ENCODE measurements at regions not wholly inside any gene's neighbourhood (a gene's known extent, or its start where the extent isn't known, plus 50 kb on each side); places are given as distances from the start of the nearest gene placed in this dataset.

DNA sequence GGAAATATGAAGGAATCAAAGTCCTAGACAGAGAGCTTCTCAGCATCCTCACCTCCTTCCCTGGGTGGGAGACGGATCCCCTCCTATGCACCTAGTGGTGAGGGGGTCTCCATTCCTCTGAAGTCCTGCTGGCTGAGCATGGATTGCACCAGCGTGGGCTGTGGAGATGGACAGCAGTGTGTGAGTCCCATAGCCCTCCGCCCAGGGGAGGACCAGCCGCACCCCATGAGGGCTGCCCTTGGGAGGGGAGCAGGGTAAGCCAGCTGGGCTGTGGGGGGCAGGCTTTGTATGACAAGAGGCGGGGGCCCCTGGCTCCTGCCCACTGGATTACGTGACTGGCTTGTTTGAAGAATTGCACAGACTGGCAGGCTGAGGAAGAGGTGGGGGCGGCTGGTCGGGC is 768.2 kb downstream of the GALR1 start:
- Histone ChIP-seq H3K4me1 (ENCODE audit: control insufficient read depth in 2 of 2, insufficient read depth in 2 of 2, low read length in 1 of 2) (no peaks in the 10 kb centered on the region), H3K27me3 (ENCODE audit: control insufficient read depth in 1 of 2, insufficient read depth in 2 of 2, low read length in 2 of 2) (no peaks in the 10 kb centered on the region), H3K27ac (ENCODE audit: low read depth in 2 of 2, low read length in 1 of 2) (no peak overlapping the region), H3K4me3 (ENCODE audit: low read depth in 1 of 2, low read length in 2 of 2) (no peak overlapping the region), H3K9me3 (ENCODE audit: control insufficient read depth in 2 of 2, insufficient read depth in 1 of 2, low read depth in 1 of 2, low read length in 1 of 2) (no peaks in the 10 kb centered on the region), H3K36me3 (ENCODE audit: control insufficient read depth in 2 of 2, insufficient read depth in 2 of 2, low read length in 1 of 2) (no peaks in the 10 kb centered on the region)
- WGBS, 2 donors = 81 to 83% methylated on average over 8 of the region's 8 CpGs

DNA sequence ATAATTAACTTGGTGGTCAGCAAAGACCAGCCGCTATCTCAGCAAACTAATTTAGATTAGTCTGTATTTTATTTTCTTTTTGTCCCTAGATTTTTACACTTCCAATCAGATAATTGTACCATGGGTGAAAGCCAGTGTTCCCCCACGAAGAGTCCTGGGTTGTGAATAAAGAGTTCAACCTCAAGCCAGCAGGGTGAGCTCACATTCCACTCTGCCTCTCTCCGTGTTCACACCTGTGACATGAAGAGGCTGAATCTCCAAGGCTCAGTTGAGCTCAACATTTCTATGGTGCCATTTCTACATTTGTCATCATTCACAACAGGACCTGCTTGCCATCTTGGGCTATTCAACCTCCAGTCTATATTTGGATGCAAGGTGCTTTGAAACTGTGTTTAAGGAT is 771.5 kb downstream of the GALR1 start:
- Histone ChIP-seq H3K4me1 (ENCODE audit: control insufficient read depth in 2 of 2, insufficient read depth in 2 of 2, low read length in 1 of 2) (no peaks in the 10 kb centered on the region), H3K27me3 (ENCODE audit: control insufficient read depth in 1 of 2, insufficient read depth in 2 of 2, low read length in 2 of 2) (no peaks in the 10 kb centered on the region), H3K36me3 (ENCODE audit: control insufficient read depth in 2 of 2, insufficient read depth in 2 of 2, low read length in 1 of 2) (no peaks in the 10 kb centered on the region), H3K27ac (ENCODE audit: low read depth in 2 of 2, low read length in 1 of 2) (no peak overlapping the region), H3K4me3 (ENCODE audit: low read depth in 1 of 2, low read length in 2 of 2) (no peak overlapping the region), H3K9me3 (ENCODE audit: control insufficient read depth in 2 of 2, insufficient read depth in 1 of 2, low read depth in 1 of 2, low read length in 1 of 2) (no peaks in the 10 kb centered on the region)
- WGBS, 2 donors = 49% methylated on average over 3 of the region's 3 CpGs

DNA sequence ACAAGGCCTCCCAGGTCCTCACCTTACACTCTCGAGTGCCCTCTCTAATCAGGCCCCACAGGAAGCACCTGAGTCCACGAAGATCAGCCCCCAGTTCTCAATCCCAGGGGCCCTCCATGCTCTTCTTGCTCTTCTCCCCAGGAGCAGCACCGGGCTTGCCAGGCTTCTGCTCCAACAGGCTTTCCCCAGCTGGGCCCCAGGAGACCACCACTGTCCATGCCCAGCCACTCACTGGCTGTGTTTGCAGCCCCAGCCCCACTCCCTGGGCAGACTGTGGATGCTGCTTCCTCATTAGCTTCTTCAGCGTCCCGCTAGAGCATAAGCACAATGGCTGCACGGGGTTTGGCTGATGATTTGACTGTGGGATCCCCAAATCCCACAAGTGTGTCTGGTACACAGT is 781.9 kb downstream of the GALR1 start:
- Histone ChIP-seq H3K36me3 (ENCODE audit: control insufficient read depth in 2 of 2, insufficient read depth in 2 of 2, low read length in 1 of 2) (no peaks in the 10 kb centered on the region), H3K4me1 (ENCODE audit: control insufficient read depth in 2 of 2, insufficient read depth in 2 of 2, low read length in 1 of 2) (no peaks in the 10 kb centered on the region), H3K27me3 (ENCODE audit: control insufficient read depth in 1 of 2, insufficient read depth in 2 of 2, low read length in 2 of 2) (no peaks in the 10 kb centered on the region), H3K9me3 (ENCODE audit: control insufficient read depth in 2 of 2, insufficient read depth in 1 of 2, low read depth in 1 of 2, low read length in 1 of 2) (no peaks in the 10 kb centered on the region), H3K4me3 (ENCODE audit: low read depth in 1 of 2, low read length in 2 of 2) (no peak overlapping the region), H3K27ac (ENCODE audit: low read depth in 2 of 2, low read length in 1 of 2) (no peak overlapping the region)
- 66 to 72% methylated on average over 6 of the region's 6 CpGs for WGBS, 2 donors

DNA sequence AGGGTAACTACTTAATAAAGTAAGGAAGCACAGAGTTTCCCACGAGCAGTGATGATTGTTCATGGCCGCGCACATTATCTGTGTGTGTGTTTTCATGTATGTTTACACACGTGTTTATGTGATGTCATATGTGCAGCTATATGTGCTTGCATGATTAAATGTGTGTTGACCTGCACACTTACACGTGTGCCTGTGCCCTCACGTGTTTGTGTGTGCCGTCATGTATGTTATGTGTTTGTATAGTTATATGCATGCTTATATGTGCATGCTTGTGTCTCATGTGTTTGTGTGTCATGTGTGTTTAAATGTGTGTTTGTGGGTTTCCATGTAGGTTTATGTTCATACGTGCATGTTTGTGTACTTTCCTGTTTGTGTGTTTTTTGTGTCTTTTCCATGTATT is 782.3 kb downstream of the GALR1 start:
- Histone ChIP-seq H3K27me3 (ENCODE audit: control insufficient read depth in 1 of 2, insufficient read depth in 2 of 2, low read length in 2 of 2) (no peaks in the 10 kb centered on the region), H3K4me1 (ENCODE audit: control insufficient read depth in 2 of 2, insufficient read depth in 2 of 2, low read length in 1 of 2) (no peaks in the 10 kb centered on the region), H3K9me3 (ENCODE audit: control insufficient read depth in 2 of 2, insufficient read depth in 1 of 2, low read depth in 1 of 2, low read length in 1 of 2) (no peaks in the 10 kb centered on the region), H3K36me3 (ENCODE audit: control insufficient read depth in 2 of 2, insufficient read depth in 2 of 2, low read length in 1 of 2) (no peaks in the 10 kb centered on the region), H3K4me3 (ENCODE audit: low read depth in 1 of 2, low read length in 2 of 2) (no peak overlapping the region), H3K27ac (ENCODE audit: low read depth in 2 of 2, low read length in 1 of 2) (no peak overlapping the region)
- 86 to 87% methylated on average over 8 of the region's 8 CpGs for WGBS, 2 donors

DNA sequence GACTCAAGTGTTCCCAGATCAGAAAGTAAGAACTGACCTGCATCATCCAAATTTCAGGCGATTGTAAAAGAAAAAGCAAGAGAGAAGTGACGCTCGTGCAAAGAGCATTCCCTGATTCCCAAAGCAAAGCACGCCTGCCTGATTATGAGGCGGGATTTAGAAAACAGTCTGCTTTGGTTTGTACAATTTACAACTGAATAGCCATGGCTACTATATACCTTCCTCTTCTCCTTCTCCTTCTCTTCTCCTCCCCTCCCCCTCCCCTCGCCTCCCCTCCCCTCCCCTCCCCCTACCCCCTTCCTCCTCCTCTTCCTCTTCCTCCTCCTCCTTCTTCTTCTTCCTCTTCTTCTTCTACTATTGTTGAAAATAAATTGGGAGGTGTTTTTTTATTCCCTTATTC is 782.9 kb downstream of the GALR1 start:
- H3K4me3 ChIP-seq (ENCODE audit: low read depth in 1 of 2, low read length in 2 of 2) = no peak overlapping the region
- H3K9me3 ChIP-seq (ENCODE audit: control insufficient read depth in 2 of 2, insufficient read depth in 1 of 2, low read depth in 1 of 2, low read length in 1 of 2) = no peaks in the 10 kb centered on the region
- no peaks in the 10 kb centered on the region for H3K4me1 ChIP-seq (ENCODE audit: control insufficient read depth in 2 of 2, insufficient read depth in 2 of 2, low read length in 1 of 2)
- H3K27ac ChIP-seq (ENCODE audit: low read depth in 2 of 2, low read length in 1 of 2) = no peak overlapping the region
- no peaks in the 10 kb centered on the region for H3K27me3 ChIP-seq (ENCODE audit: control insufficient read depth in 1 of 2, insufficient read depth in 2 of 2, low read length in 2 of 2)
- H3K36me3 ChIP-seq (ENCODE audit: control insufficient read depth in 2 of 2, insufficient read depth in 2 of 2, low read length in 1 of 2) = no peaks in the 10 kb centered on the region
- 82 to 85% methylated on average over 6 of the region's 6 CpGs for WGBS, 2 donors

DNA sequence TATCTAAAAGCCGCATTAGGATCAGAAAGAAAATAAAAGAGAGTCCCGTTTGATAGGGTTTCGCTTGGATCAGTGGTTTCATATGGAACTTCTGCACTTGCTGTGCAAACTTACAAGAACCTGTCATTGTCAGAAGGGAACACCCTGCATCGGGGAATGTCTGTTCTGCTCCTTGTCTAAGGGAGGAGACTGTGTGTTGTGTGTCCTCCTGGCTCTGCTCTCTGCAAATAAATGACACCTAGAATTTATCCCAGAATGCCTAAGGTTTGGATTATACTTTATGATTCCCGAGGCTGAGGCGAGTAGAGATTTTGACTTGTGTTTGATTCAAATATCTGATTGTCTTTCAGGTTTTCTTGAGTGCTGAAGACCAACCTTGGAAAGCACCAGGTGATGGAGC is 785.1 kb downstream of the GALR1 start:
- no peaks in the 10 kb centered on the region for H3K9me3 ChIP-seq (ENCODE audit: control insufficient read depth in 2 of 2, insufficient read depth in 1 of 2, low read depth in 1 of 2, low read length in 1 of 2)
- H3K27me3 ChIP-seq (ENCODE audit: control insufficient read depth in 1 of 2, insufficient read depth in 2 of 2, low read length in 2 of 2) = no peaks in the 10 kb centered on the region
- H3K4me1 ChIP-seq (ENCODE audit: control insufficient read depth in 2 of 2, insufficient read depth in 2 of 2, low read length in 1 of 2) = no peaks in the 10 kb centered on the region
- H3K27ac ChIP-seq (ENCODE audit: low read depth in 2 of 2, low read length in 1 of 2) = no peak overlapping the region
- H3K4me3 ChIP-seq (ENCODE audit: low read depth in 1 of 2, low read length in 2 of 2) = no peak overlapping the region
- H3K36me3 ChIP-seq (ENCODE audit: control insufficient read depth in 2 of 2, insufficient read depth in 2 of 2, low read length in 1 of 2) = no peaks in the 10 kb centered on the region
- 85 to 86% methylated on average over 6 of the region's 6 CpGs for WGBS, 2 donors

DNA sequence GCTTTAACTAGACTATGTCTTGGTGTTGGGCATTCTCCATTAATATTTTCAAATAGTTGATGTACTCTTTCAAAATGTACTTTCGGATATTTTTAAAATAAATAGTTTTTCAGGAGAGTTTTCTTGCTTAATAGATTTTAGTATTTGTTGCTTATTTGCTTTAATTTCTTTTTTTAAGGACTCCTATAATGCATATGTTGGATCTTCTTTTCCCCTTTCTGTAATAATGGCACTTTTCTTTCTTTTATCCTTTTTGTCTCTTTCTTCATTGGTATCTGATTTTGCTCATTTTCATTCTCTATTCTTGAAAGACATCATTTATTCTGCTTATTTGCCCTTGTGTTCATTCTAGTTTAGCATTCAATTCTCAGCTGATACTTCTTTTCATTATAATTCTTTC is 791.6 kb downstream of the GALR1 start:
- H3K27ac ChIP-seq (ENCODE audit: low read depth in 2 of 2, low read length in 1 of 2) = no peak overlapping the region
- H3K4me3 ChIP-seq (ENCODE audit: low read depth in 1 of 2, low read length in 2 of 2) = no peak overlapping the region
- H3K9me3 ChIP-seq (ENCODE audit: control insufficient read depth in 2 of 2, insufficient read depth in 1 of 2, low read depth in 1 of 2, low read length in 1 of 2) = no peaks in the 10 kb centered on the region
- H3K27me3 ChIP-seq (ENCODE audit: control insufficient read depth in 1 of 2, insufficient read depth in 2 of 2, low read length in 2 of 2) = no peaks in the 10 kb centered on the region
- H3K4me1 ChIP-seq (ENCODE audit: control insufficient read depth in 2 of 2, insufficient read depth in 2 of 2, low read length in 1 of 2) = no peaks in the 10 kb centered on the region
- WGBS, 2 donors = 84% methylated on average over 1 of the region's 1 CpG
- H3K36me3 ChIP-seq (ENCODE audit: control insufficient read depth in 2 of 2, insufficient read depth in 2 of 2, low read length in 1 of 2) = no peaks in the 10 kb centered on the region

DNA sequence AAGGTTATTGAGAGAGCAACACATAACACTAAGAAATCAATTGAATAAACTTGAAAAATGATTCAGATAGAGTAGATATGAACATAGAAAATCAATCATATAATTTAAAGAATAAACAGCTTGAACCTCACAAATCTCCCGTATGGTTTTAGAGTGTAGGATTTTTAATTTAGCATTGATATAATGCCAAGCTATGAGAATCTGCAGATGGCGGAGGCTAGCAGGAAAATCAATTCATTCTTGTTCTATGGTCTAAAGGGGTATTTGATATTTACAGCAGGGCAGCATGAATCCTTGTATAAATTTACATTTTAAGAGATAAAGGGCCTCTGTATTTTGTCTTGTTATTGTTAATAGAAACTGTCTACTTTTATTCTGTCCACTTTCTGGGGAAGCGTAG is 797.0 kb downstream of the GALR1 start:
- WGBS, 2 donors = 74 to 83% methylated on average over 3 of the region's 3 CpGs
- H3K36me3 ChIP-seq (ENCODE audit: control insufficient read depth in 2 of 2, insufficient read depth in 2 of 2, low read length in 1 of 2) = no peaks in the 10 kb centered on the region

DNA sequence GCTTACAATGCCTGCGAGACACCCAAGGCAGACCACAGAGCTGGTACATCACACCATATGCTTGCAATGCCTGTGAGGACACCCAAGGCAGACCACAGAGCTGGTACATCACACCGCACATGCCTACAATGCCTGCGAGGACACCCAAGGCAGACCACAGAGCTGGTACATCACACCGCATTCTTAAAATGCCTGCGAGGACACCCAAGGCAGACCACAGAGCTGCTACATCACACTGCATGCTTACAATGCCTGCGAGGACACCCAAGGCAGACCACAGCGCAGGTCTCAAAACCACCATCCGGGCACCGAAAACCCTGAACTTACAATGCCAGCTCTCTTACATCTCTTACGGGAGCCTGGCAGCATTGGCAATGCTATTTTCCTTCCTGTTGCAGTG is 799.6 kb downstream of the GALR1 start:
- 90 to 92% methylated on average over 10 of the region's 10 CpGs for WGBS, 2 donors
- Histone ChIP-seq H3K36me3 (ENCODE audit: control insufficient read depth in 2 of 2, insufficient read depth in 2 of 2, low read length in 1 of 2) (no peaks in the 10 kb centered on the region), H3K27me3 (ENCODE audit: control insufficient read depth in 1 of 2, insufficient read depth in 2 of 2, low read length in 2 of 2) (no peaks in the 10 kb centered on the region), H3K4me1 (ENCODE audit: control insufficient read depth in 2 of 2, insufficient read depth in 2 of 2, low read length in 1 of 2) (no peaks in the 10 kb centered on the region), H3K27ac (ENCODE audit: low read depth in 2 of 2, low read length in 1 of 2) (no peak overlapping the region), H3K9me3 (ENCODE audit: control insufficient read depth in 2 of 2, insufficient read depth in 1 of 2, low read depth in 1 of 2, low read length in 1 of 2) (no peaks in the 10 kb centered on the region), H3K4me3 (ENCODE audit: low read depth in 1 of 2, low read length in 2 of 2) (no peak overlapping the region)

More for the DNA sequence above, 797.0 kb downstream of the GALR1 start:
- Histone ChIP-seq H3K27ac (ENCODE audit: low read depth in 2 of 2, low read length in 1 of 2) (no peak overlapping the region), H3K9me3 (ENCODE audit: control insufficient read depth in 2 of 2, insufficient read depth in 1 of 2, low read depth in 1 of 2, low read length in 1 of 2) (no peaks in the 10 kb centered on the region), H3K4me3 (ENCODE audit: low read depth in 1 of 2, low read length in 2 of 2) (no peak overlapping the region), H3K27me3 (ENCODE audit: control insufficient read depth in 1 of 2, insufficient read depth in 2 of 2, low read length in 2 of 2) (no peaks in the 10 kb centered on the region), H3K4me1 (ENCODE audit: control insufficient read depth in 2 of 2, insufficient read depth in 2 of 2, low read length in 1 of 2) (no peaks in the 10 kb centered on the region)

DNA sequence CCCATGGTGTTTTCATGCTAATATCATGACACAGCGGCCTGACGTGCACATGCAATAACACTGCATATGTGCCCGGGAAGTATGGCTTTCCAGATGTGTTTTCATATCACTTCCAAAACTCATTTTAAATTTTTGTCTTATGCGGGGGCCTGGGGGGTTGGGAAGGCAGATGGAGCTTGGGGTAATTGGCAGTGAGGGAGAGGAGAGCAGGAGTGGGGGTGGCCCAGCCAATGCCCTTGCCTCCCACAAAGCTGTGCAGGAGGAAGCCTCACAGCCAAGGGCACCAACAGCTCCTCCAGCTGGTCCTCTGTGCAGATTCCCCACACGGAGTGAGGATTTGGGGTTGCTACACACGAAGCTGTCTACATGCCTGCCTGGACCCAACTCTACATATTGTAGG is 805.2 kb downstream of the GALR1 start:
- H3K27me3 ChIP-seq (ENCODE audit: control insufficient read depth in 1 of 2, insufficient read depth in 2 of 2, low read length in 2 of 2) = peaks cover 0 to 3% of the 10 kb centered on the region in 2 donors
- H3K4me1 ChIP-seq (ENCODE audit: control insufficient read depth in 2 of 2, insufficient read depth in 2 of 2, low read length in 1 of 2) = no peaks in the 10 kb centered on the region
- H3K9me3 ChIP-seq (ENCODE audit: control insufficient read depth in 2 of 2, insufficient read depth in 1 of 2, low read depth in 1 of 2, low read length in 1 of 2) = no peaks in the 10 kb centered on the region
- H3K36me3 ChIP-seq (ENCODE audit: control insufficient read depth in 2 of 2, insufficient read depth in 2 of 2, low read length in 1 of 2) = no peaks in the 10 kb centered on the region
- H3K4me3 ChIP-seq (ENCODE audit: low read depth in 1 of 2, low read length in 2 of 2) = no peak overlapping the region
- H3K27ac ChIP-seq (ENCODE audit: low read depth in 2 of 2, low read length in 1 of 2) = no peak overlapping the region
- 82 to 87% methylated on average over 6 of the region's 6 CpGs for WGBS, 2 donors
